DND-41 (cell line): ENCODE measurements at regions not wholly inside any gene's neighbourhood (a gene's known extent, or its start where the extent isn't known, plus 50 kb on each side); places are given as distances from the start of the nearest gene placed in this dataset.

Source experiments
- ATAC-seq: fragments of 200-7000 bp; cut with Tn5 transposase; 3 replicates; pipeline ENCODE4 v1.9.1; 2021; ENCODE audit warnings: low read depth; ENCODE audit not compliant: insufficient read depth
- DNase-seq: peaks from one replicate; pipeline ENCODE4 v3.0.0-alpha.2; 2020
- H2AFZ ChIP-seq: 2 replicates; pipeline ENCODE4 v1.6.0; 2012; ENCODE audit warnings: low read depth, low read length
- H3K27ac ChIP-seq: 2 replicates; pipeline ENCODE4 v1.5.1; 2012; ENCODE audit warnings: low read length, inconsistent platforms
- H3K27me3 ChIP-seq: fragments of 200-600 bp; sonication (generic); 2 replicates; pipeline ENCODE4 v1.6.0; 2012; ENCODE audit warnings: low read length, mild to moderate bottlenecking, inconsistent platforms; ENCODE audit not compliant: insufficient read depth, poor library complexity
- H3K36me3 ChIP-seq: 2 replicates; pipeline ENCODE4 v1.5.1; 2012; ENCODE audit warnings: low read length, inconsistent platforms; ENCODE audit not compliant: insufficient read depth
- H3K4me1 ChIP-seq: 2 replicates; pipeline ENCODE4 v1.5.1; 2012; ENCODE audit warnings: mild to moderate bottlenecking, low read length; ENCODE audit not compliant: insufficient read depth
- H3K4me2 ChIP-seq: 2 replicates; pipeline ENCODE4 v1.6.0; 2012; ENCODE audit warnings: mild to moderate bottlenecking, moderate library complexity, low read length, inconsistent platforms; ENCODE audit not compliant: insufficient read depth
- H3K4me3 ChIP-seq, 2 experiments: fragments of 200-600 bp in 1 of 2; shearing (Covaris generic) in 1 of 2; 2 replicates each; pipeline ENCODE4 v1.5.1; 2012 to 2016; ENCODE audit warnings: inconsistent platforms in 2 of 2, low read length in 2 of 2, mild to moderate bottlenecking in 2 of 2, low read depth in 1 of 2, moderate library complexity in 1 of 2
- H3K79me2 ChIP-seq: 2 replicates; pipeline ENCODE4 v1.6.0; 2012; ENCODE audit warnings: low read length, inconsistent platforms; ENCODE audit not compliant: insufficient read depth
- H3K9ac ChIP-seq: 2 replicates; pipeline ENCODE4 v1.6.0; 2012; ENCODE audit warnings: low read depth, mild to moderate bottlenecking, inconsistent platforms, low read length, moderate library complexity
- H3K9me3 ChIP-seq: 2 replicates; pipeline ENCODE4 v1.5.1; 2012; ENCODE audit warnings: low read length, moderate library complexity, mild to moderate bottlenecking, inconsistent platforms; ENCODE audit not compliant: insufficient read depth, severe bottlenecking
- H4K20me1 ChIP-seq: 2 replicates; pipeline ENCODE4 v1.6.0; 2012; ENCODE audit warnings: low read length; ENCODE audit not compliant: insufficient read depth
- EZH2 ChIP-seq: IDR thresholded peaks from 3 replicates; pipeline ENCODE4 v1.6.1; 2012; ENCODE audit warnings: borderline replicate concordance, low read depth, mild to moderate bottlenecking, moderate library complexity, low read length, inconsistent platforms; ENCODE audit not compliant: severe bottlenecking
- TF ChIP-seq, protein P1 (sequence below): IDR thresholded peaks from 2 replicates; pipeline ENCODE4 v1.5.1; 2012; ENCODE audit warnings: borderline replicate concordance, low read length, moderate library complexity, mild to moderate bottlenecking; ENCODE audit not compliant: poor library complexity, severe bottlenecking; ENCODE audit errors: extremely low read depth

DNA sequence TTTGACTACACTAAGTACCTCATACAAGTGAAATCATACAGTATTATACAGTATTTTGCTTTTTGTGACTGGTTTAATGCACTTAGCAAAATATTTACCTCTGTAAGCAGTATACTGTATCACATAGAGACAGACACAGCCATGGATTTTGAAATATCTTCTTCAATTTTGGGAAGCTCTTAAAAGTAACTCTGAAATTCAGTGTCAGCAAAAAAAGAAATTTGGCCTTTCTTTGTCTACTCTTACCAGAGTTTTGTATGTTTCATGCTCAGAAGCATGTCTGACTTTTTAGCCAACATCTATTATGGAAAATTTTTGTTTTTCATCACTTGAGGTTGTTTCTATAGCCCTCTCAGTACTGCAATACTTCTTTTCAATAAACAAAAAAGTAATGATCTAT, 1102.2 kb downstream of the TRHDE start:
- DNase-seq: no peak
- no peaks in the 10 kb centered on the region for H3K36me3 ChIP-seq
- no peak for ATAC-seq
- H3K9ac ChIP-seq: no peak overlapping the region
- no peaks in the 10 kb centered on the region for H3K27me3 ChIP-seq
- TF ChIP-seq, protein P1, sequence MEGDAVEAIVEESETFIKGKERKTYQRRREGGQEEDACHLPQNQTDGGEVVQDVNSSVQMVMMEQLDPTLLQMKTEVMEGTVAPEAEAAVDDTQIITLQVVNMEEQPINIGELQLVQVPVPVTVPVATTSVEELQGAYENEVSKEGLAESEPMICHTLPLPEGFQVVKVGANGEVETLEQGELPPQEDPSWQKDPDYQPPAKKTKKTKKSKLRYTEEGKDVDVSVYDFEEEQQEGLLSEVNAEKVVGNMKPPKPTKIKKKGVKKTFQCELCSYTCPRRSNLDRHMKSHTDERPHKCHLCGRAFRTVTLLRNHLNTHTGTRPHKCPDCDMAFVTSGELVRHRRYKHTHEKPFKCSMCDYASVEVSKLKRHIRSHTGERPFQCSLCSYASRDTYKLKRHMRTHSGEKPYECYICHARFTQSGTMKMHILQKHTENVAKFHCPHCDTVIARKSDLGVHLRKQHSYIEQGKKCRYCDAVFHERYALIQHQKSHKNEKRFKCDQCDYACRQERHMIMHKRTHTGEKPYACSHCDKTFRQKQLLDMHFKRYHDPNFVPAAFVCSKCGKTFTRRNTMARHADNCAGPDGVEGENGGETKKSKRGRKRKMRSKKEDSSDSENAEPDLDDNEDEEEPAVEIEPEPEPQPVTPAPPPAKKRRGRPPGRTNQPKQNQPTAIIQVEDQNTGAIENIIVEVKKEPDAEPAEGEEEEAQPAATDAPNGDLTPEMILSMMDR: no peak
- no peak for TF ChIP-seq EZH2
- H3K4me1 ChIP-seq: no peaks in the 10 kb centered on the region
- H3K4me3 ChIP-seq: no peak overlapping the region
- no peaks in the 10 kb centered on the region for H3K79me2 ChIP-seq
- H2AFZ ChIP-seq: no peak overlapping the region
- H4K20me1 ChIP-seq: no peaks in the 10 kb centered on the region
- no peak overlapping the region for H3K27ac ChIP-seq
- H3K9me3 ChIP-seq: no peaks in the 10 kb centered on the region
- no peak overlapping the region for H3K4me2 ChIP-seq

DNA sequence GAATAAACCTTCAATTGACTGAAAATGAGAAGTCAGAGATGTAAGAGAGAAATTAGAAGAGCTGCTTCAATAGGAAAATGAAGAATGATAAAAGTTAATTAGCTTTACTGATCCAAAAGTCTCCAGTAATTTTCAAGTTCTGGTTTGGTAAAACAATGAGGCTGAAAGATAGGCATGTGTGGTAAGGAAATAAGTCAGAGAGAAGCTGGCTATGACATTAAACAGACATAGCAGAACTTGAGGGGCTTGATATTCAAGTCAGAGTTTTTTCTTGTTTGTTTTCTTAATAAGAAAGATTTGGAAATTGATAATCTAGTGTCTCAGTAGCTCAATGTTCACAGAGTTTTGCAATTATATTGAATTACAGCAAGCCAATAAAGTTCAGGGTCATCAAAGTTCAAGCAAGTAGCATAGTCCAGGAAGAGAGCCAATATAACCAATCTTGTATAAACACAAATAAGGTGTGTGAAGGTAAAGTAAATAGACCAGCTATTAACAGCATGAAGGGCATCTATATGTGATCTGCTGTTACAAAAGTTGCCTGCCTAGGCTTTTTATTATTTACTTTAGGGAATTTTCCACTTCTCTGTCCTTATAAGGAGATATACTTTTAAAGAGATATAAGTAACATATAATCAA, 1111.5 kb downstream of the TRHDE start:
- Histone ChIP-seq H3K27me3 (no peaks in the 10 kb centered on the region), H3K4me2 (no peak overlapping the region), H3K27ac (no peak overlapping the region), H3K9ac (no peak overlapping the region), H3K36me3 (no peaks in the 10 kb centered on the region), H3K79me2 (no peaks in the 10 kb centered on the region), H4K20me1 (no peaks in the 10 kb centered on the region), H3K9me3 (no peaks in the 10 kb centered on the region), H3K4me3 (no peak overlapping the region), H3K4me1 (no peaks in the 10 kb centered on the region), H2AFZ (no peak overlapping the region)
- ATAC-seq: no peak
- no peak for DNase-seq
- TF ChIP-seq, protein P1: no peak
- TF ChIP-seq EZH2: no peak

DNA sequence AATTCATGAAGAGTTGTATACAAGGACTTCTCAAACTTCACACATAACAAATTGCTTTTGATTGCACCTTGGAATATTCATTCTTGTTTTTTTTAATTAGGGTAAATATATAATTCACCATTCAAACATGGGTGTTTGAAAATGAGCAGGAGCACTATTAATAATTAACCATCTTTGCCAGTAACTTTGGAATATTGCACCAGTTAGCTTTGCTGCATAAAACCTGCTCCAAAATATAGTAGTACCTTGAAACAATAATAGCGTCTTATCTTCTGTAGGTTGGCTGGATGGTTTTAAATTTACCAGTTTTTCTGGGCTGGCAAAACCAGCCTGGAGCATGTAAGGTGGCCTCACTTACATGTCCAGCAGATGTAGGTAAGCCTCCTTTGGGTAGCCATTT, 1112.4 kb downstream of the TRHDE start:
- Histone ChIP-seq H2AFZ (no peak overlapping the region), H3K9ac (no peak overlapping the region), H3K9me3 (no peaks in the 10 kb centered on the region), H3K79me2 (no peaks in the 10 kb centered on the region), H4K20me1 (no peaks in the 10 kb centered on the region), H3K4me1 (no peaks in the 10 kb centered on the region), H3K36me3 (no peaks in the 10 kb centered on the region), H3K27me3 (no peaks in the 10 kb centered on the region), H3K4me2 (no peak overlapping the region), H3K4me3 (no peak overlapping the region), H3K27ac (no peak overlapping the region)
- no peak for DNase-seq
- ATAC-seq: no peak
- TF ChIP-seq, protein P1: no peak
- TF ChIP-seq EZH2: no peak
